Keratinocyte (primary cell): ENCODE measurements at regions not wholly inside any gene's neighbourhood (a gene's known extent, or its start where the extent isn't known, plus 50 kb on each side); places are given as distances from the start of the nearest gene placed in this dataset.

Experiments used
- DNase-seq: peaks from one replicate; pipeline ENCODE4 v3.0.0-alpha.2; 2011; ENCODE audit warnings: low read depth, missing footprints, low spot score
- FAIRE-seq: peaks from 2 replicates; lab custom pipeline; 2011; peaks lifted over from hg19 to GRCh38; lab: Jason Lieb, UNC
- H2AFZ ChIP-seq: 2 replicates; pipeline ENCODE4 v1.6.0; 2012; ENCODE audit warnings: low read length, control low read depth, inconsistent platforms; ENCODE audit not compliant: control insufficient read depth
- H3K27ac ChIP-seq: 2 replicates; pipeline ENCODE4 v1.5.1; 2011; ENCODE audit warnings: low read length; ENCODE audit not compliant: control insufficient read depth, insufficient read depth
- H3K27me3 ChIP-seq: 3 replicates; pipeline ENCODE4 v1.6.0; 2011; ENCODE audit warnings: low read length; ENCODE audit not compliant: control insufficient read depth, insufficient read depth; ENCODE audit errors: extremely low read depth
- H3K36me3 ChIP-seq, 2 experiments: 2 replicates in 1 of 2; 3 replicates in 1 of 2; pipeline ENCODE4 v1.5.1; 2011; ENCODE audit warnings: low read length in 2 of 2, mild to moderate bottlenecking in 1 of 2; ENCODE audit not compliant: control insufficient read depth in 2 of 2, insufficient read depth in 2 of 2; ENCODE audit errors: extremely low read depth in 1 of 2
- H3K4me1 ChIP-seq: 3 replicates; pipeline ENCODE4 v1.5.1; 2011; ENCODE audit warnings: low read length; ENCODE audit not compliant: control insufficient read depth, insufficient read depth; ENCODE audit errors: extremely low read depth
- H3K4me2 ChIP-seq: 3 replicates; pipeline ENCODE4 v1.6.0; 2011; ENCODE audit warnings: low read depth, low read length; ENCODE audit not compliant: control insufficient read depth, insufficient read depth; ENCODE audit errors: extremely low read depth
- H3K4me3 ChIP-seq, 3 experiments: fragments of 200-600 bp in 1 of 3; sonication (generic) in 1 of 3; 2 replicates in 2 of 3; 3 replicates in 1 of 3; pipeline ENCODE4 v1.5.1; 2011 to 2016; ENCODE audit warnings: low read length in 3 of 3, mild to moderate bottlenecking in 3 of 3, control low read depth in 2 of 3, inconsistent platforms in 1 of 3, low read depth in 1 of 3, mixed read lengths in 1 of 3, mixed run types in 1 of 3, moderate library complexity in 1 of 3; ENCODE audit not compliant: control insufficient read depth in 2 of 3, insufficient read depth in 2 of 3; ENCODE audit errors: extremely low read depth in 1 of 3
- H3K79me2 ChIP-seq: 2 replicates; pipeline ENCODE4 v1.6.0; 2012; ENCODE audit warnings: low read length; ENCODE audit not compliant: control insufficient read depth, insufficient read depth
- H3K9ac ChIP-seq: 3 replicates; pipeline ENCODE4 v1.6.0; 2011; ENCODE audit warnings: low read length; ENCODE audit not compliant: control insufficient read depth, insufficient read depth; ENCODE audit errors: extremely low read depth
- H3K9me1 ChIP-seq: 3 replicates; pipeline ENCODE4 v1.6.0; 2011; ENCODE audit warnings: low read length; ENCODE audit not compliant: control insufficient read depth, insufficient read depth; ENCODE audit errors: extremely low read depth
- H3K9me3 ChIP-seq: 2 replicates; pipeline ENCODE4 v1.5.1; 2012; ENCODE audit warnings: low read depth, low read length; ENCODE audit not compliant: control insufficient read depth
- H4K20me1 ChIP-seq: 3 replicates; pipeline ENCODE4 v1.6.0; 2011; ENCODE audit warnings: low read length; ENCODE audit not compliant: control insufficient read depth, insufficient read depth; ENCODE audit errors: extremely low read depth
- CTCF ChIP-seq, 3 experiments: IDR thresholded peaks in 1 of 3; conservative IDR thresholded peaks in 1 of 3; optimal IDR thresholded peaks in 1 of 3; 2 replicates in 2 of 3; 3 replicates in 1 of 3; pipeline versions ENCODE3 to v1.5.1; 2011; ENCODE audit warnings: low read length in 3 of 3, mild to moderate bottlenecking in 3 of 3, moderate library complexity in 2 of 3, control low read depth in 1 of 3, inconsistent platforms in 1 of 3; ENCODE audit not compliant: insufficient read depth in 2 of 3; ENCODE audit errors: extremely low read depth in 1 of 3
- EZH2 ChIP-seq: IDR thresholded peaks from one replicate; pipeline ENCODE4 v1.6.1; 2012; ENCODE audit warnings: inconsistent platforms, mild to moderate bottlenecking, low read length, moderate library complexity
- dilution Hi-C: fragments of 300-500 bp; cut with MboI; formaldehyde crosslinking; loops from one replicate; pipeline ENCODE4 v1.7.0; 2020; ENCODE audit warnings: low sequenced_read_pairs; ENCODE audit not compliant: extremely low pct_ligation_motif_present

GRCh38 chr9:88927510-88927909 is 63.8 kb upstream of the S1PR3 start:
- no peaks in the 10 kb centered on the region for H3K9me1 ChIP-seq
- no peaks in the 10 kb centered on the region for H3K9me3 ChIP-seq
- no peaks in the 10 kb centered on the region for H3K4me1 ChIP-seq
- H3K36me3 ChIP-seq = no peaks in the 10 kb centered on the region
- dilution Hi-C loops = no loop called here
- no peak overlapping the region for H3K9ac ChIP-seq
- no peak overlapping the region for H3K27ac ChIP-seq
- H4K20me1 ChIP-seq = no peaks in the 10 kb centered on the region
- no peaks in the 10 kb centered on the region for H3K27me3 ChIP-seq
- no peak overlapping the region for H2AFZ ChIP-seq
- FAIRE-seq = no peak
- DNase-seq = no peak
- no peak overlapping the region for H3K4me3 ChIP-seq
- no peaks in the 10 kb centered on the region for H3K79me2 ChIP-seq
- no peak for TF ChIP-seq EZH2
- no peak for TF ChIP-seq CTCF (optimal IDR thresholded peaks at IDR 0.05 in 1 of 3, IDR thresholded peaks at IDR 0.05 in 1 of 3, conservative IDR thresholded peaks at IDR 0.05 in 1 of 3; ENCODE audit: extremely low read depth in 1 of 3, insufficient read depth in 2 of 3, low read length in 3 of 3)
- H3K4me2 ChIP-seq = no peak overlapping the region

DNA sequence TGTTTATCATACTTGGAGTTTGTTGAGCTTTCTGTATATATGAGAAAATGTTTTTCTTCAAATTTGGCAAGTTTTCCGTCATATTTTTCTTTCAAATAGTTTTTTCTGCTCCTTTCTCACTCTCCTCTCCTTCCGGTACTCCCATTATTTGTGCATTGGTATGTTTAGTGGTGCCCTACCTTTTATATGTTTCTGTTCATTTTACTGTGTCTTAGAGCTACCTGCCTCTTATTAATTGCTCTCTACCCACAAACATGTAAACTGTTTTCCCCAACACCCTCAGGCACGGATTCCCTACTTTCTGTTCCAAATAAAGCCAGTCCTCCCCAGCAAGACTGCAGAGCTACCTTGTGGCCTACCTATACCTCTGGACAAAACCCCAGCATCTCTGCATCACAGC is 60.6 kb upstream of the S1PR3 start:
- no peaks in the 10 kb centered on the region for H3K79me2 ChIP-seq
- no peak for FAIRE-seq
- dilution Hi-C loops = no loop called here

More for the DNA sequence above, 60.6 kb upstream of the S1PR3 start:
- no peaks in the 10 kb centered on the region for H3K9me1 ChIP-seq
- H3K27ac ChIP-seq = no peak overlapping the region
- H2AFZ ChIP-seq = no peak overlapping the region
- no peaks in the 10 kb centered on the region for H4K20me1 ChIP-seq
- no peaks in the 10 kb centered on the region for H3K4me1 ChIP-seq
- no peaks in the 10 kb centered on the region for H3K9me3 ChIP-seq
- DNase-seq = no peak
- H3K36me3 ChIP-seq = no peaks in the 10 kb centered on the region
- no peak overlapping the region for H3K4me2 ChIP-seq
- no peak overlapping the region for H3K4me3 ChIP-seq
- TF ChIP-seq CTCF (optimal IDR thresholded peaks at IDR 0.05 in 1 of 3, IDR thresholded peaks at IDR 0.05 in 1 of 3, conservative IDR thresholded peaks at IDR 0.05 in 1 of 3; ENCODE audit: extremely low read depth in 1 of 3, insufficient read depth in 2 of 3, low read length in 3 of 3) = no peak
- TF ChIP-seq EZH2 = no peak
- no peak overlapping the region for H3K9ac ChIP-seq
- no peaks in the 10 kb centered on the region for H3K27me3 ChIP-seq
